WTC11 (cell line): ENCODE measurements at regions not wholly inside any gene's neighbourhood (a gene's known extent, or its start where the extent isn't known, plus 50 kb on each side); places are given as distances from the start of the nearest gene placed in this dataset.

Experiments used
- ATAC-seq: fragments of 200-7000 bp; cut with Tn5 transposase; 2 replicates; pipeline ENCODE4 v1.10.0; 2021; ENCODE audit warnings: mild to moderate bottlenecking, moderate library complexity
- CTCF ChIA-PET: fragments of 300-600 bp; sonication (Branson Sonifier 250); formaldehyde crosslinking; loops from one replicate; lab custom pipeline; 2021; ENCODE audit warnings: antibody characterized with exemption; lab: Charles Lee
- POLR2A ChIA-PET: fragments of 350-600 bp; sonication (Branson Sonifier 250); formaldehyde crosslinking; loops from one replicate; lab custom pipeline; 2021; ENCODE audit warnings: antibody characterized with exemption; lab: Charles Lee
- DNase-seq: peaks from one replicate; pipeline ENCODE4 v3.0.0; 2021; ENCODE audit warnings: low spot score
- H3K27ac Mint-ChIP-seq: 2 replicates; pipeline ENCODE4 v1.8.0; 2021; ENCODE audit warnings: mixed read lengths
- H3K27me3 Mint-ChIP-seq: 2 replicates; pipeline ENCODE4 v1.8.0; 2021; ENCODE audit warnings: low read depth, mild to moderate bottlenecking, moderate library complexity, mixed read lengths
- H3K36me3 Mint-ChIP-seq: 2 replicates; pipeline ENCODE4 v1.8.0; 2021; ENCODE audit warnings: mixed read lengths
- H3K4me1 Mint-ChIP-seq: 2 replicates; pipeline ENCODE4 v1.8.0; 2022; ENCODE audit warnings: mixed read lengths
- H3K4me3 Mint-ChIP-seq: 2 replicates; pipeline ENCODE4 v1.8.0; 2021; ENCODE audit warnings: mild to moderate bottlenecking, moderate library complexity, mixed read lengths
- H3K9me3 Mint-ChIP-seq: 2 replicates; pipeline ENCODE4 v1.8.0; 2021; ENCODE audit warnings: mixed read lengths
- E2F5 ChIP-seq: sonication (generic); formaldehyde crosslinking; IDR thresholded peaks from 2 replicates; pipeline ENCODE4 v1.8.1; 2022; ENCODE audit warnings: mild to moderate bottlenecking, moderate library complexity, missing genetic modification reagents
- EMX1 ChIP-seq: fragments of 250-450 bp; sonication (Bioruptor Pico); IDR thresholded peaks from 2 replicates; pipeline ENCODE4 v1.8.0; 2021; ENCODE audit warnings: mild to moderate bottlenecking
- ETV6 ChIP-seq: sonication (generic); formaldehyde crosslinking; IDR thresholded peaks from 2 replicates; pipeline ENCODE4 v1.8.1; 2022; ENCODE audit warnings: mild to moderate bottlenecking, missing genetic modification reagents
- IRF2 ChIP-seq: sonication (generic); formaldehyde crosslinking; IDR thresholded peaks from 2 replicates; pipeline ENCODE4 v1.8.0; 2022; ENCODE audit warnings: low read depth, missing genetic modification reagents, borderline replicate concordance
- JAZF1 ChIP-seq: fragments of 250-450 bp; sonication (Bioruptor Pico); IDR thresholded peaks from 2 replicates; pipeline ENCODE4 v1.9.0; 2021; ENCODE audit warnings: moderate library complexity, mild to moderate bottlenecking, inconsistent platforms
- NFE2L1 ChIP-seq: sonication (generic); formaldehyde crosslinking; IDR thresholded peaks from 2 replicates; pipeline ENCODE4 v1.8.1; 2023; ENCODE audit warnings: missing genetic modification reagents
- OVOL2 ChIP-seq: fragments of 250-450 bp; sonication (Bioruptor Pico); IDR thresholded peaks from 2 replicates; pipeline ENCODE4 v1.9.0; 2021; ENCODE audit warnings: mild to moderate bottlenecking, borderline replicate concordance
- SMAD4 ChIP-seq: sonication (generic); formaldehyde crosslinking; IDR thresholded peaks from 2 replicates; pipeline ENCODE4 v1.8.0; 2022; ENCODE audit warnings: mild to moderate bottlenecking, missing genetic modification reagents
- TCF7 ChIP-seq: sonication (generic); formaldehyde crosslinking; IDR thresholded peaks from 2 replicates; pipeline ENCODE4 v1.8.0; 2022; ENCODE audit warnings: mild to moderate bottlenecking, low read depth, missing genetic modification reagents, moderate library complexity
- USF2 ChIP-seq: sonication (generic); formaldehyde crosslinking; IDR thresholded peaks from 2 replicates; pipeline ENCODE4 v1.8.1; 2023; ENCODE audit warnings: mild to moderate bottlenecking, missing genetic modification reagents, moderate library complexity
- ZBTB21 ChIP-seq: sonication (generic); formaldehyde crosslinking; IDR thresholded peaks from 2 replicates; pipeline ENCODE4 v1.8.1; 2023; ENCODE audit warnings: mild to moderate bottlenecking, missing genetic modification reagents, borderline replicate concordance
- ZNF138 ChIP-seq: sonication (generic); formaldehyde crosslinking; conservative IDR thresholded peaks from 2 replicates; pipeline ENCODE4 v1.8.1; 2022; ENCODE audit warnings: mild to moderate bottlenecking, moderate library complexity, missing genetic modification reagents
- ZNF232 ChIP-seq: sonication (generic); formaldehyde crosslinking; IDR thresholded peaks from 2 replicates; pipeline ENCODE4 v1.8.0; 2022; ENCODE audit warnings: mild to moderate bottlenecking, missing genetic modification reagents
- ZNF281 ChIP-seq: sonication (generic); formaldehyde crosslinking; IDR thresholded peaks from 2 replicates; pipeline ENCODE4 v1.8.0; 2023; ENCODE audit warnings: mild to moderate bottlenecking, missing genetic modification reagents
- TF ChIP-seq, protein P1 (sequence below): fragments of 250-450 bp; sonication (Bioruptor Pico); IDR thresholded peaks from 2 replicates; pipeline ENCODE4 v2.1.2; 2022; ENCODE audit warnings: mild to moderate bottlenecking, moderate library complexity
- TF ChIP-seq, protein P2 (sequence below): sonication (generic); formaldehyde crosslinking; IDR thresholded peaks from 2 replicates; pipeline ENCODE4 v1.8.0; 2022; ENCODE audit warnings: mild to moderate bottlenecking, missing genetic modification reagents

GRCh38 chrX:110440016-110440805 is 81.6 kb downstream of the RTL9 start:
- POLR2A ChIA-PET = no interaction called here
- no peak for ATAC-seq
- TF ChIP-seq SMAD4 (CRISPR knock-in tag) (no peak), OVOL2 (CRISPR knock-in tag) (no peak), ETV6 (no peak), ZNF138 (CRISPR knock-in tag) (no peak), E2F5 (no peak), EMX1 (CRISPR knock-in tag) (no peak), IRF2 (CRISPR knock-in tag) (no peak), ZBTB21 (CRISPR knock-in tag) (no peak), JAZF1 (CRISPR knock-in tag) (no peak), TCF7 (CRISPR knock-in tag) (no peak), ZNF232 (CRISPR knock-in tag) (no peak), NFE2L1 (CRISPR knock-in tag) (no peak)
- TF ChIP-seq, protein P1, sequence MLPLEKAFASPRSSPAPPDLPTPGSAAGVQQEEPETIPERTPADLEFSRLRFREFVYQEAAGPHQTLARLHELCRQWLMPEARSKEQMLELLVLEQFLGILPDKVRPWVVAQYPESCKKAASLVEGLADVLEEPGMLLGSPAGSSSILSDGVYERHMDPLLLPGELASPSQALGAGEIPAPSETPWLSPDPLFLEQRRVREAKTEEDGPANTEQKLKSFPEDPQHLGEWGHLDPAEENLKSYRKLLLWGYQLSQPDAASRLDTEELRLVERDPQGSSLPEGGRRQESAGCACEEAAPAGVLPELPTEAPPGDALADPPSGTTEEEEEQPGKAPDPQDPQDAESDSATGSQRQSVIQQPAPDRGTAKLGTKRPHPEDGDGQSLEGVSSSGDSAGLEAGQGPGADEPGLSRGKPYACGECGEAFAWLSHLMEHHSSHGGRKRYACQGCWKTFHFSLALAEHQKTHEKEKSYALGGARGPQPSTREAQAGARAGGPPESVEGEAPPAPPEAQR (CRISPR knock-in tag) = no peak
- TF ChIP-seq, all 79 proteins: peak for 0
- Mint-ChIP-seq H3K27ac (no peak overlapping the region), H3K36me3 (no peaks in the 10 kb centered on the region), H3K27me3 (peaks cover 6% of the 10 kb centered on the region), H3K9me3 (no peaks in the 10 kb centered on the region), H3K4me1 (peaks cover 31% of the 10 kb centered on the region), H3K4me3 (no peak overlapping the region)
- CTCF ChIA-PET = interaction anchor here (1.2 to 2.9 kb wide), 3 partner anchors 21 to 407 kb away, joined by 5 to 9 read pairs (median 6); no protein-coding TSS in a partner anchor
- DNase-seq = no peak

GRCh38 chrX:110442635-110443034 is 84.0 kb downstream of the RTL9 start:
- Mint-ChIP-seq H3K27ac (no peak overlapping the region), H3K4me1 (peaks cover 33% of the 10 kb centered on the region), H3K36me3 (no peaks in the 10 kb centered on the region), H3K9me3 (no peaks in the 10 kb centered on the region), H3K4me3 (no peak overlapping the region), H3K27me3 (peaks cover 3% of the 10 kb centered on the region; the same call in 1 of the 2 replicates)
- POLR2A ChIA-PET = no interaction called here
- CTCF ChIA-PET = interaction anchor here (1.2 to 1.7 kb wide), 4 partner anchors 24 to 404 kb away, joined by 3 to 8 read pairs (median 5); no protein-coding TSS in a partner anchor
- DNase-seq (peak; percentile 30), ATAC-seq (peak; percentile 90)
- TF ChIP-seq, protein P2, sequence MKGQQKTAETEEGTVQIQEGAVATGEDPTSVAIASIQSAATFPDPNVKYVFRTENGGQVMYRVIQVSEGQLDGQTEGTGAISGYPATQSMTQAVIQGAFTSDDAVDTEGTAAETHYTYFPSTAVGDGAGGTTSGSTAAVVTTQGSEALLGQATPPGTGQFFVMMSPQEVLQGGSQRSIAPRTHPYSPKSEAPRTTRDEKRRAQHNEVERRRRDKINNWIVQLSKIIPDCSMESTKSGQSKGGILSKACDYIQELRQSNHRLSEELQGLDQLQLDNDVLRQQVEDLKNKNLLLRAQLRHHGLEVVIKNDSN (CRISPR knock-in tag) = peak; percentile 79
- TF ChIP-seq ZNF281 (no peak), USF2 (CRISPR knock-in tag) (peak; percentile 87)
